Kidney tubule cell (primary cell): ENCODE measurements at regions not wholly inside any gene's neighbourhood (a gene's known extent, or its start where the extent isn't known, plus 50 kb on each side); places are given as distances from the start of the nearest gene placed in this dataset.
"Not testable (repeated sequence)": the region's sequence is repeated elsewhere in the genome, so short reads cannot be mapped to it uniquely, and the experiment has no call there.

ENCODE experiments used
- DNase-seq: peaks from one replicate; pipeline ENCODE4 v3.0.0-alpha.2; 2018; ENCODE audit warnings: low spot score

GRCh38 chr11:97761175-97761574 lies 1259.6 kb upstream of the CNTN5 start:
- no peak for DNase-seq

GRCh38 chr11:97764193-97764592 lies 1256.6 kb upstream of the CNTN5 start:
- DNase-seq: no peak

- DNase-seq: no peak
These were observed 1256.1 kb upstream of the CNTN5 start for GRCh38 chr11:97764605-97765004.

GRCh38 chr11:97770570-97770969 lies 1250.2 kb upstream of the CNTN5 start:
- no peak for DNase-seq

GRCh38 chr11:97772705-97773104 lies 1248.0 kb upstream of the CNTN5 start:
- no peak for DNase-seq

- not testable (repeated sequence) for DNase-seq
These were observed 1236.4 kb upstream of the CNTN5 start for GRCh38 chr11:97784388-97784787.

GRCh38 chr11:97786961-97787360 lies 1233.8 kb upstream of the CNTN5 start:
- no peak for DNase-seq

- DNase-seq: no peak
These were observed 1225.9 kb upstream of the CNTN5 start for GRCh38 chr11:97794876-97795275.

GRCh38 chr11:97800891-97801290 lies 1219.9 kb upstream of the CNTN5 start:
- no peak for DNase-seq

GRCh38 chr11:97814325-97814959 lies 1206.3 kb upstream of the CNTN5 start:
- no peak for DNase-seq

GRCh38 chr11:97815667-97816066 lies 1205.1 kb upstream of the CNTN5 start:
- DNase-seq: no peak

GRCh38 chr11:97832451-97832850 lies 1188.3 kb upstream of the CNTN5 start:
- no peak for DNase-seq

- no peak for DNase-seq
These were observed 1187.3 kb upstream of the CNTN5 start for GRCh38 chr11:97833412-97833811.

GRCh38 chr11:97844016-97844415 lies 1176.7 kb upstream of the CNTN5 start:
- no peak for DNase-seq

GRCh38 chr11:97847730-97848129 lies 1173.0 kb upstream of the CNTN5 start:
- no peak for DNase-seq

GRCh38 chr11:97850701-97851100 lies 1170.0 kb upstream of the CNTN5 start:
- no peak for DNase-seq

- no peak for DNase-seq
These were observed 1166.4 kb upstream of the CNTN5 start for GRCh38 chr11:97854357-97854756.

- DNase-seq: no peak
These were observed 1165.9 kb upstream of the CNTN5 start for GRCh38 chr11:97854877-97855276.

GRCh38 chr11:97856666-97857065 lies 1164.1 kb upstream of the CNTN5 start:
- no peak for DNase-seq

GRCh38 chr11:97860237-97860636 lies 1160.5 kb upstream of the CNTN5 start:
- DNase-seq: no peak

GRCh38 chr11:97862021-97862420 lies 1158.7 kb upstream of the CNTN5 start:
- DNase-seq: no peak

- no peak for DNase-seq
These were observed 1155.2 kb upstream of the CNTN5 start for GRCh38 chr11:97865424-97866012.

GRCh38 chr11:97871816-97872215 lies 1148.9 kb upstream of the CNTN5 start:
- no peak for DNase-seq

GRCh38 chr11:97880209-97880608 lies 1140.5 kb upstream of the CNTN5 start:
- DNase-seq: no peak
